HUES48 (cell line): ENCODE measurements at regions not wholly inside any gene's neighbourhood (a gene's known extent, or its start where the extent isn't known, plus 50 kb on each side); places are given as distances from the start of the nearest gene placed in this dataset.
"Not testable (repeated sequence)": the region's sequence is repeated elsewhere in the genome, so short reads cannot be mapped to it uniquely, and the experiment has no call there.

Source experiments
- H3K27ac ChIP-seq: one replicate; pipeline ENCODE4 v1.7.0; 2013; ENCODE audit warnings: low read depth, low read length, inconsistent platforms
- H3K27me3 ChIP-seq: 2 replicates; pipeline ENCODE4 v1.6.1; 2013; ENCODE audit warnings: mild to moderate bottlenecking, low read length; ENCODE audit not compliant: control insufficient read depth, insufficient read depth
- H3K36me3 ChIP-seq: 2 replicates; pipeline ENCODE4 v1.6.1; 2013; ENCODE audit warnings: low read length; ENCODE audit not compliant: control insufficient read depth, insufficient read depth
- H3K4me1 ChIP-seq: 2 replicates; pipeline ENCODE4 v1.6.1; 2013; ENCODE audit warnings: mild to moderate bottlenecking, low read length; ENCODE audit not compliant: control insufficient read depth, insufficient read depth
- H3K4me3 ChIP-seq: 2 replicates; pipeline ENCODE4 v1.5.1; 2013; ENCODE audit warnings: mild to moderate bottlenecking, low read depth, low read length
- H3K9ac ChIP-seq: 2 replicates; pipeline ENCODE4 v1.6.1; 2013; ENCODE audit warnings: mild to moderate bottlenecking, low read depth, low read length, moderate library complexity
- H3K9me3 ChIP-seq: 2 replicates; pipeline ENCODE4 v1.6.1; 2013; ENCODE audit warnings: low read length; ENCODE audit not compliant: control insufficient read depth, insufficient read depth

DNA sequence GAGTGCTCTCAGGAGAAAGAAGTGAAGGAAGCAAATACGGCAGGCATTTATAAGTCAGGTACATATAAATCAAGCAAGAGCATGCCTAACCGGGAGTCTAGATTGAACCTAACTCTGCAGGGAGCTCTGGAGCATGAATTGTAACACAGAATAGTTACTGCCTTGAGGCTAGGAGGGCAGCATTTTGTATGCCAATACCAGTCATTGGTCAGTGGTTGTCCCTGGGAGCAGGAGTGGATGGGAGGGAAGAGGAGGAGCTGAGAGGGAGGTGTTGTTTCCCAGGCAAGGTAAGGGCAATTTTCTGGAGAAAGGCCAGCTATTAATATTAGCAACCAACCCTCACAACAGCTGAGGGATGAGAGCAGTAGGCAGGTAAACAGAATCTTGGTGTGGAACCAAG, 224.7 kb upstream of the DCAF8L1 start:
- H3K9ac ChIP-seq: no peak overlapping the region
- no peak overlapping the region for H3K27ac ChIP-seq
- H3K27me3 ChIP-seq: 0 out of 2 replicates have a peak, but pooled peaks cover 5% of the 10 kb centered on the region
- H3K4me3 ChIP-seq: no peak overlapping the region
- H3K4me1 ChIP-seq: no peaks in the 10 kb centered on the region
- no peaks in the 10 kb centered on the region for H3K36me3 ChIP-seq
- no peaks in the 10 kb centered on the region for H3K9me3 ChIP-seq

DNA sequence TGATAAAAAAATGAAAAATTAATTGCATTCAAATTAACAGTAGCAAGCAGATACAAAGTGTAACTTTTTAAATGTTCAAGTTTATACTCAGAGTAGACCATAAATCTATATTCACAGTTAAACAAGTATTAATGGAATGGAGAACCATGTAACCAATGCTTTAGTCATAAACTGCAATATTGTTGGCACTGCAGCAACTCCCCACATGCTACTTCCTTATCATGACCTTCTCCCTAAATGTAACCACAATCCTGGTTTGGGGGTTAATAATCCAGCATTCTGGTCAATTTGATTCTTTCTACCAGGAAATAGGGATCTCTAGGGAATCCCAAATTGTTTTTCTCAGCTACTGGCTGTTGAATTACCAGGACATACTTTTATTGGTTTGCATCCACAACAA, 223.9 kb upstream of the DCAF8L1 start:
- H3K9ac ChIP-seq: no peak overlapping the region
- H3K27me3 ChIP-seq: 0 out of 2 replicates have a peak, but pooled peaks cover 5% of the 10 kb centered on the region
- H3K4me3 ChIP-seq: no peak overlapping the region
- no peaks in the 10 kb centered on the region for H3K4me1 ChIP-seq
- no peak overlapping the region for H3K27ac ChIP-seq
- H3K36me3 ChIP-seq: no peaks in the 10 kb centered on the region
- H3K9me3 ChIP-seq: no peaks in the 10 kb centered on the region

DNA sequence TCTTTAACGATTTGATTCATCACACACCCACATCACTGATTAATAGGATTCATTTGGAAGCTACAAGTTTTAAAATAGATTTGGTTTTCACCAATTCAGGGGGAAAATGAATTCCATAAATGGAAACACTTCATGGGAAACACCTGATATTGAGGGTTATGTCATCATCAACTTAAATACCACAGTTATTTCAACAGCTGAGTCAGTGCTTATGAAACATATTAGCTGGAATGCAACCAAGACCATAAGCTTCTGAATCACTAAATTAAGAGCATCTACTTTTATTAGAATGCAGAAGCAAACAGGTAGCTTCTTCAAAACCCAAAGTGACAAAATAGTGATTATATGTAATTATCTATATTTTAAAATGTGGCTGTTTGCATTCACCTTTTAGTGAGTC, 207.8 kb upstream of the DCAF8L1 start:
- no peaks in the 10 kb centered on the region for H3K27me3 ChIP-seq
- no peak overlapping the region for H3K9ac ChIP-seq
- no peak overlapping the region for H3K27ac ChIP-seq
- no peak overlapping the region for H3K4me3 ChIP-seq
- H3K36me3 ChIP-seq: no peaks in the 10 kb centered on the region
- no peaks in the 10 kb centered on the region for H3K4me1 ChIP-seq
- H3K9me3 ChIP-seq: no peaks in the 10 kb centered on the region

DNA sequence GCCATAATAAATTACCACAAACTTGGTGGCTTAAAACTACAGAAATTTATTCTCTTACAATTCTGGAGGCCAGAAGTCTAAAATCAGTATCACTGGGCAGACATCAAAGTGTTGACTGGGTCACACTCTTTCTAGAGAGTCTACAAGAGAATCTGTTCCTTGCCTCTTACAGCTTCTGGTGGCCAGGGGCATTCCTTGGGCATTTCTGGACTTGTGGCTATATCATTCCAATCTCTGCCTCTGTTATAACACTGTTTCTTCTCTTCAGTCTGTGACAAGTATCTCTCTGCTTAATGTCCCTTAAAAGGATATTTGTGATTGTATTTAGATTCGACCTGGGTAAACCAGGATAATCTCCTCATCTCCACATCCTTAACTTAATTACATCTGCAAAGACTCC, 207.3 kb upstream of the DCAF8L1 start:
- Histone ChIP-seq H3K4me1 (no peaks in the 10 kb centered on the region), H3K36me3 (no peaks in the 10 kb centered on the region), H3K4me3 (no peak overlapping the region), H3K9ac (no peak overlapping the region), H3K27ac (no peak overlapping the region), H3K27me3 (no peaks in the 10 kb centered on the region), H3K9me3 (no peaks in the 10 kb centered on the region)

DNA sequence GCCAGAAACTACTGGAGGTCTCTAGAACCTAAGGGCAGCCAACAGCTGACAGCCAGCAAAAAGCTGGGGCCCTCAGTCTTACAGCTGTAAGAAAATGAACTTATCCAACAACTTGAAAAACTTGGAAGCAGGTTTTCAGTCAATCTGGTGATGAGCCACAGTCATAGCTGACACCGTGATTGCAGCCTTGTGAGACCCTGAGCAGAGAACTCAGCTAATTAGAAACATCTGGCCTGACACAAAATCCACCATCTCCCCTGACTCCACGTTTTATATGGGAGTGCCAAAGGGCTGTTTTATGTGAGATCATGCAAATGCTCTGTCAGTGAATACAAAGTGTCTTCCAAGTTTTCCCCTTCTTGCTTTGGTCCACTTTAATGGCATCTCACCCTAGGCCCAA, 198.8 kb upstream of the DCAF8L1 start:
- Histone ChIP-seq H3K27me3 (no peaks in the 10 kb centered on the region), H3K27ac (no peak overlapping the region), H3K4me1 (0 out of 2 replicates have a peak, but pooled peaks cover 6% of the 10 kb centered on the region), H3K4me3 (no peak overlapping the region), H3K36me3 (no peaks in the 10 kb centered on the region), H3K9ac (no peak overlapping the region), H3K9me3 (no peaks in the 10 kb centered on the region)

DNA sequence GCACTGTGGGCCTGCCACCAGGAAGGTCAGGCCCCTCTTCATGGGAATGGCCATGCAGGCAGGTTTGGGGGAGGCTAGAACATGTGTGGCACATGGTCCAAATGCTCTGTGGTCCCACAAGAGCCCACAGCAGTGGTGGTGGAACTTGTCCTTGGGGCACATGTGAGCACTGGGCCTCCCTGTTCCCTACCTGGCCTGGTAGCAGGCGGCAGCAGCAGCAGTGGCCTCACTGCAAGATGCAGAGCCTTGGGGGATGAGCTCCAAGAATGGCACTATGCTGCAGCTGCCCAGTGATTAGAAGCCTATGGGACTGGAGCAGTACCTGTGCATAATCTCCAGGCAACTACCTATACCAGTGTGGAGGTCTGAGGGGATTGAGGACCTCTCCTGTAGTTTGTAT, 197.0 kb upstream of the DCAF8L1 start:
- Histone ChIP-seq H3K27me3 (no peaks in the 10 kb centered on the region), H3K4me1 (0 out of 2 replicates have a peak, but pooled peaks cover 6% of the 10 kb centered on the region), H3K9ac (no peak overlapping the region), H3K36me3 (no peaks in the 10 kb centered on the region), H3K27ac (no peak overlapping the region), H3K4me3 (no peak overlapping the region), H3K9me3 (no peaks in the 10 kb centered on the region)

DNA sequence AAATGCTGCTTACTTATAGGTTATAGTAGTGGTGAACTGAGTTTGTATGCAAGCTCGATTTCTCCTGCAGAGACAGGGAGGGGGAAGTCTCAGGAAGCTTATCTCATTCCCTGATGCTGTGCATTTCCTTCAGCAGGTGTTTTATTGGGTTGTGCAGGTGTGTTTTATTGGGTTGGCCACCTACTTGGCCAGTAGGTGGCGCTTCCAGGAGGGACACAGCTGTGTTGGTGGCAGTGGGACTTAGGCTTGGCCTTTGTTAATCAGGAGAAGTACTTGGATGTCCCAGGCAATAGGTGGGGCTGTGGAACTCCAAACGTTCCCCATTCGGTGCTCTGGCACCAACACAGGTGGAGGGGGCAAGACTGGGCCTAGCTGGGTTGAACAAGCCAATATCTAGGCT, 196.0 kb upstream of the DCAF8L1 start:
- H3K9me3 ChIP-seq: no peaks in the 10 kb centered on the region
- H3K4me1 ChIP-seq: no peaks in the 10 kb centered on the region
- H3K9ac ChIP-seq: no peak overlapping the region
- H3K27ac ChIP-seq: no peak overlapping the region
- no peaks in the 10 kb centered on the region for H3K27me3 ChIP-seq
- no peaks in the 10 kb centered on the region for H3K36me3 ChIP-seq
- no peak overlapping the region for H3K4me3 ChIP-seq

DNA sequence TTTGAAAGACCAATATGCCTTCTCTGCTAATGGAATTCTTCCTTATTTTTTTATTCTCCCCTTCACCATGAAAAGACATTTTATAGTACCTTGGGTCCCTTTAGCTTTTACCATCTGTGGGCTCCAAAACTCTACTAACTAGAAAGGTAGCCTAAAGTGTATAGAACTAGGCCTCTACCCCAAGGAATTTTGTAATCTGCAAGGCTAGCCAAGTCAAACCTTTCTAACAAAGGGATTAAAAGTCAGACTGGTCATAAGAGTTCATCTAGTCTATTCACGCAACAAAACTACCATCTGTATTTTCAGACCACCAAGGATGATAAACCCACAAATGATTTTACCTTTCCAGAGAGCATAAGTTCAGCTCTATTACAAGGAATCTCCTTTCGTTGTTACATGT, 189.5 kb upstream of the DCAF8L1 start:
- no peaks in the 10 kb centered on the region for H3K9me3 ChIP-seq
- H3K4me3 ChIP-seq: no peak overlapping the region
- H3K27ac ChIP-seq: no peak overlapping the region
- H3K4me1 ChIP-seq: no peaks in the 10 kb centered on the region
- H3K9ac ChIP-seq: no peak overlapping the region
- no peaks in the 10 kb centered on the region for H3K27me3 ChIP-seq
- H3K36me3 ChIP-seq: no peaks in the 10 kb centered on the region

DNA sequence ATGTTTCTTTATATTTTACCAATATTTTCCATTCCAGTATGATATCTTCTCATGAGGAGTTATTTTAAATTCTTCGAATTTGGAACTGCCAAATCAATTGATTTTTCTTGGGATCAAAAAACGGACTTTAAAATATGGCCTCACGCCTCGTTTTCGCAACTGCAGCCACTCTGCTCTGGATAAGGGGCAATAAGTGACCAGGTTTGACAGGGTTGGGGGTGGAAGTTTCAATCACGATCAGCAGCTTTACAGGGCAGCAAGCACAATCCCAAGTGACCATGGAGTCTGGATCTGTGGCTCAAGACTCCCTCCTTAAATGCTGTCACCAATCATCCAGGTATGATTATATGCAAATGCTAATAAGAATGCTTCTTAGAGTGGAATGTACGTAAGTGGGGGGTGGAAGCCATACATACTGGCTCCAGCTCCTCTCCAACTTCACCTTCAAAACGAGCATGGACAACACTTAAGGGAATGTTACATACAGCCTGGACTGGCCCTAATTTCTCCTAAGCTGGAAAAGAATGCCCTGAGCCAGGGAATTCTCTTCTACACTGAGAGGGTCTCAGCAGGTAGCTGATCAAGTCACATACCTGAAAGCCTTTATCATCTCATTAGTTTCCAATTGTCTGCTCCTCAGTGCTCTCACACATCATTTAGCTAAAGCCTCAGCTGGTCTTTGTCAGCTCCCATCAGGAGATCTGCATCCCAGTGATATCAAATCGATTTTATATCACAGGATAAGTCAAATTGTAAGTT, 176.9 kb upstream of the DCAF8L1 start:
- Histone ChIP-seq H3K4me1 (peaks cover 7% of the 10 kb centered on the region), H3K27ac (peak overlapping the region; percentile 43), H3K36me3 (no peaks in the 10 kb centered on the region), H3K4me3 (no peak overlapping the region), H3K27me3 (no peaks in the 10 kb centered on the region), H3K9me3 (no peaks in the 10 kb centered on the region; the same call in 1 of the 2 replicates), H3K9ac (no peak overlapping the region)

DNA sequence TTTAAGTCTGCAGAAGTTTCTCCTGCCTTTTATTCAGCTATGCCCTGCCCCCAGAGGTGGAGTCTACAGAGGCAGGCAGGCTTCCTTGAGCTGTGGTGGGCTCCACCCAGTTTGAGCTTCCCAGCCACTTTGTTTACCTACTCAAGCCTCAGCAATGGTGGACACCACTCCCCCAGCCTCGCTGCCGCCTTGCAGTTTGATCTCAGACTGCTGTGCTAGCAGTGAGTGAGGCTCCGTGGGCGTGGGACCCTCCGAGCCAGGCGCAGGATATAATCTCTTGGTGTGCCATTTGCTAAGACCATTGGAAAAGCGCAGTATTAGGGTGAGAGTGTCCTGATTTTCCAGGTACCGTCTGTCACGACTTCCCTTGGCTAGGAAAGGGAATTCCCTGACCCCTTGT, 171.0 kb upstream of the DCAF8L1 start:
- not testable (repeated sequence) for H3K4me3 ChIP-seq, H3K27me3 ChIP-seq, H3K36me3 ChIP-seq, H3K9ac ChIP-seq, H3K4me1 ChIP-seq, H3K27ac ChIP-seq, H3K9me3 ChIP-seq

DNA sequence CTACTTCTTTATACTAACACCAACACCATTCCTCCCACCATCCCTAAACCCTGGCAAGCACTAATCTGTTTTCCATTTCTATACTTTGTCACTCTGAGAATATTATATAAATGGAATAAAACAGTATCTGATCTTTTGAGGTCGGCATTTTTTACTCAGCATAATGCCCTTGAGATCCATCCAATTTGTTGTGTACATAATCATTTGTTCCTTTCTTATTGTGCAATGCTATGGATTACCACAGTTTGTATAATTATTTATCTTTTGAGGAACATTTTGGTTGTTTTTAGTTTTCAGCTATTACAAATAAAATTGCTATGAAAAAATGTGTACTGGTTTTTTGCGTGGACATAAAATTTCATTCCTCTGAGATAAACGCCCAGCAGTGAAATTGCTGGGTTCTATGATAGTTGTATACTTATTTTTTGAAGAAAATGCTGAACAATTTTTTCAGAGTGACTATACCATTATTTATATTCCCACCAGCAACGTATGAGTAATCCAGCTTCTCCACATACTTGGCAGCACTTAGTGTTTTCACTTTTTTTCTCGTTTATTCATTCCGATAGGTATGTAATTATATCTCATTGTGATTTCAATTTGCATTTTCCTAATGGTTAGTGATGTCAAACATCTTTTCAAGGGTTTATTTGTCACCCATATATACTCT, 154.3 kb upstream of the DCAF8L1 start:
- Histone ChIP-seq H3K9me3 (no peaks in the 10 kb centered on the region), H3K36me3 (no peaks in the 10 kb centered on the region), H3K9ac (no peak overlapping the region), H3K27ac (no peak overlapping the region), H3K4me1 (peaks cover 4% of the 10 kb centered on the region; the same call in 1 of the 2 replicates), H3K4me3 (no peak overlapping the region), H3K27me3 (peaks cover 4% of the 10 kb centered on the region)
